Body of pancreas (tissue), 4 donors: ENCODE measurements at regions not wholly inside any gene's neighbourhood (a gene's known extent, or its start where the extent isn't known, plus 50 kb on each side); places are given as distances from the start of the nearest gene placed in this dataset.

Experiments used
- POLR2A ChIP-seq, 3 donors: fragments of 450-650 bp; IDR thresholded peaks; one replicate each; pipeline ENCODE4 v1.6.1; 2016; ENCODE audit warnings: antibody characterized with exemption in 3 of 3, mild to moderate bottlenecking in 2 of 3
- TF ChIP-seq, protein P1 (sequence below), 7 experiments: fragments of 450-650 bp in 4 of 7; fragments of 200-600 bp in 3 of 7; sonication (generic) in 3 of 7; IDR thresholded peaks; one replicate each; pipeline ENCODE4 v1.5.1; 2016 to 2019; ENCODE audit warnings: antibody characterized with exemption in 7 of 7

GRCh38 chr6:122140031-122140430 lies 259.4 kb upstream of the HSF2 start:
- TF ChIP-seq, protein P1, sequence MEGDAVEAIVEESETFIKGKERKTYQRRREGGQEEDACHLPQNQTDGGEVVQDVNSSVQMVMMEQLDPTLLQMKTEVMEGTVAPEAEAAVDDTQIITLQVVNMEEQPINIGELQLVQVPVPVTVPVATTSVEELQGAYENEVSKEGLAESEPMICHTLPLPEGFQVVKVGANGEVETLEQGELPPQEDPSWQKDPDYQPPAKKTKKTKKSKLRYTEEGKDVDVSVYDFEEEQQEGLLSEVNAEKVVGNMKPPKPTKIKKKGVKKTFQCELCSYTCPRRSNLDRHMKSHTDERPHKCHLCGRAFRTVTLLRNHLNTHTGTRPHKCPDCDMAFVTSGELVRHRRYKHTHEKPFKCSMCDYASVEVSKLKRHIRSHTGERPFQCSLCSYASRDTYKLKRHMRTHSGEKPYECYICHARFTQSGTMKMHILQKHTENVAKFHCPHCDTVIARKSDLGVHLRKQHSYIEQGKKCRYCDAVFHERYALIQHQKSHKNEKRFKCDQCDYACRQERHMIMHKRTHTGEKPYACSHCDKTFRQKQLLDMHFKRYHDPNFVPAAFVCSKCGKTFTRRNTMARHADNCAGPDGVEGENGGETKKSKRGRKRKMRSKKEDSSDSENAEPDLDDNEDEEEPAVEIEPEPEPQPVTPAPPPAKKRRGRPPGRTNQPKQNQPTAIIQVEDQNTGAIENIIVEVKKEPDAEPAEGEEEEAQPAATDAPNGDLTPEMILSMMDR (IDR thresholded peaks at IDR 0.05) = no peak
- TF ChIP-seq POLR2A (IDR thresholded peaks at IDR 0.05) = no peak
